ENCODE measurements at regions not wholly inside any gene's neighbourhood (a gene's known extent, or its start where the extent isn't known, plus 50 kb on each side); places are given as distances from the start of the nearest gene placed in this dataset.

DNA sequence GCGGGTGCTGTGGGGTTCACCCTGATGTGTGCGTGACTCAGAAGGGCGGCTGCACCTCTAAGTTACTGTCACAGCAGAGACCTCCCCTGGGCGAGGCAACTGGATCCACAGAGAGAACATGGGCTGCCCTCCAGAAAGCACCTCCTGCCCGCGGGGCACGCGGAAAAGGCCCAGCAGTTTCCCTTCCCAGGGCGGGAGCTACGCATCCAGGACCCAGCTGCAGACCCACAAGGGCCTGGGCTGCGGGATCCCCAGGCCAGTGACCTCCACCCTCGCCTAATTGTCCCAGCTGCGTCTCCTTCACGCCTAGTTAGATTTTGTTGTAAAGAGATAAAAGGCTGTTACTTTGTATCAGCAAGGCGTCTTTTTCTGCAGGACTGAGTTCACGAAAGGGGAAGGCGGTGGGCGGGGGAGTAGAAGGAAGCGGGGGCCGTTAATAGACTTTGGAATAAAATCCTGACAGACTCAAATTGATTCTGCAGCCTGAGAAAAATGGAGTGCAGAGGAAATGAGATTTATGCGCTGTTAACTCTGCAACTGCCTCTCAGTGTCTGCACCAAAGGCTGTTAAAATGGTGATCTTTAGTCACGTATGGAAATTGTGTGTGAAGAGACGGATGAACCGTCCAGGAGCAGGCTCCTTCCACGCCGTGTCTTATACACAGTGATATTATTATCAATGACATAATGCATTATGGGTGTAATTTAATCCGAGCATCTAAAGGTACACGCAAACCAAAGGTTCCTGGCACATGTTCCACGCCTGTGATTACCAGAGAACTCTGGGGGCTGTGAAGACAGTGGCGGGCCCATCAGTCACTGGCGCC lies 65.9 kb upstream of the FBRSL1 start:
- no peak overlapping the region for H3K4me3 Mint-ChIP-seq (ENCODE audit: unreplicated experiment)
- H3K27ac Mint-ChIP-seq (ENCODE audit: unreplicated experiment), result no peak overlapping the region
- H3K27me3 Mint-ChIP-seq (ENCODE audit: unreplicated experiment), result peaks cover 73% of the 10 kb centered on the region
- H3K36me3 Mint-ChIP-seq (ENCODE audit: unreplicated experiment), result peaks cover 2% of the 10 kb centered on the region
- H3K4me1 Mint-ChIP-seq (ENCODE audit: unreplicated experiment), result peaks cover 18% of the 10 kb centered on the region
- no peak for TF ChIP-seq CTCF (IDR thresholded peaks at IDR 0.05)
- no peak for DNase-seq (ENCODE audit: extremely low spot score, unreplicated experiment)
- no peaks in the 10 kb centered on the region for H3K9me3 Mint-ChIP-seq (ENCODE audit: unreplicated experiment)

- peaks cover 12% of the 10 kb centered on the region for H3K4me1 Mint-ChIP-seq (ENCODE audit: unreplicated experiment)
- H3K27ac Mint-ChIP-seq (ENCODE audit: unreplicated experiment), result no peak overlapping the region
- no peak overlapping the region for H3K4me3 Mint-ChIP-seq (ENCODE audit: unreplicated experiment)
- H3K27me3 Mint-ChIP-seq (ENCODE audit: unreplicated experiment), result peaks cover 80% of the 10 kb centered on the region
- no peak for DNase-seq (ENCODE audit: extremely low spot score, unreplicated experiment)
- TF ChIP-seq CTCF (IDR thresholded peaks at IDR 0.05), result no peak
- H3K36me3 Mint-ChIP-seq (ENCODE audit: unreplicated experiment), result peaks cover 2% of the 10 kb centered on the region
- H3K9me3 Mint-ChIP-seq (ENCODE audit: unreplicated experiment), result no peaks in the 10 kb centered on the region
These were observed 66.6 kb upstream of the FBRSL1 start for GRCh38 chr12:132423251-132423819.

DNA sequence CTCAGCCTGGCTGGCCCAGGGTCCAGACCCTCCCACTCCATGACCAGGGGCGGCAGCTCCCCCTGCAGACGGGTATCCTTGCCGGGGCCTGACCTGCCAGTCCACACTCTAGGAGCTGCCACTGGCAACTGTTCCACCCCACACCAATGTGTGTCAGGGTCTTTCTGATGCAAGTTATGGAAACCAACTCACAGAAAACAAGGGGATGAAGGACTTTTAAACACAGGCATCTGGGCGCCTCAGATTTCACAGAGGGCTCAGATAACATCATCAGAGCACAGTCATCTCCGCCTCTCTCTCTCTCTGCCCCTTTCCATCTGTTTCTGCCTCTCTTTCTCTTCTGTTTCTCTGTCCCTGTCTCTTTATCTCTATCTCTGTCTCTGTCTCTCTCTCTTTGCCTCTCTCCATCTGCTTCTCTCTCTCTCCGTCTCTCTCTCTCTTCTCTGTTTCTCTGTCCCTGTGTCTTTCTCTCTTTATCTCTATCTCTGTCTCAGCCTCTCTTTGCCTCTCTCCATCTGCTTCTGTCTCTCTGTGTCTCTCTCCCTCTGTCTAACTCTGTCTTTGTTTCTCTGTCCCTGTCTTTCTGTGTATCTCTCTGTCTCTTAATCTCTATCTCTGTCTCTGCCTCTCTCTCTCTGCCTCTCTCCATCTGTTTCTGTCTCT lies 67.4 kb upstream of the FBRSL1 start:
- DNase-seq (ENCODE audit: extremely low spot score, unreplicated experiment), result no peak
- Mint-ChIP-seq H3K4me3 (ENCODE audit: unreplicated experiment) (no peak overlapping the region), H3K9me3 (ENCODE audit: unreplicated experiment) (no peaks in the 10 kb centered on the region), H3K27ac (ENCODE audit: unreplicated experiment) (peak overlapping the region; percentile 54), H3K4me1 (ENCODE audit: unreplicated experiment) (peaks cover 12% of the 10 kb centered on the region), H3K36me3 (ENCODE audit: unreplicated experiment) (peaks cover 2% of the 10 kb centered on the region), H3K27me3 (ENCODE audit: unreplicated experiment) (peaks cover 84% of the 10 kb centered on the region)
- no peak for TF ChIP-seq CTCF (IDR thresholded peaks at IDR 0.05)

DNA sequence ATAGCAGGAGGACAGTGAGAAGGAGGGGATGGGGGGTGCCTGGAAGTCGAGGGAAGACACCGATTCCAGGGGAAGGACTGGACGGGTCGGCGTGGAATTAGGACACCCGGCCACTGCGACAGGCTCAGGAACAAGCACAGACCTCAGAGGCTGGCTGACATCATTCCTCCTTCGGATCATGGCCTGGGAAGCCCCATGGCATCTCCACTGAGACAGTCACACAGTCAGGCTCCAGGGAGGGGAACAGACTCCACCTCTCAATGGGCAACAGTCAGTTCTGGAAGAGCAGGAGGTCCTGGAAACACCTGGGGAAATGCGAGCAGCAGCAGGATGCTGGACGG lies 67.9 kb upstream of the FBRSL1 start:
- Mint-ChIP-seq H3K27ac (ENCODE audit: unreplicated experiment) (no peak overlapping the region), H3K27me3 (ENCODE audit: unreplicated experiment) (peaks cover 84% of the 10 kb centered on the region), H3K4me3 (ENCODE audit: unreplicated experiment) (no peak overlapping the region), H3K9me3 (ENCODE audit: unreplicated experiment) (no peaks in the 10 kb centered on the region), H3K36me3 (ENCODE audit: unreplicated experiment) (peaks cover 2% of the 10 kb centered on the region), H3K4me1 (ENCODE audit: unreplicated experiment) (peaks cover 12% of the 10 kb centered on the region)
- TF ChIP-seq CTCF (IDR thresholded peaks at IDR 0.05), result no peak
- no peak for DNase-seq (ENCODE audit: extremely low spot score, unreplicated experiment)

DNA sequence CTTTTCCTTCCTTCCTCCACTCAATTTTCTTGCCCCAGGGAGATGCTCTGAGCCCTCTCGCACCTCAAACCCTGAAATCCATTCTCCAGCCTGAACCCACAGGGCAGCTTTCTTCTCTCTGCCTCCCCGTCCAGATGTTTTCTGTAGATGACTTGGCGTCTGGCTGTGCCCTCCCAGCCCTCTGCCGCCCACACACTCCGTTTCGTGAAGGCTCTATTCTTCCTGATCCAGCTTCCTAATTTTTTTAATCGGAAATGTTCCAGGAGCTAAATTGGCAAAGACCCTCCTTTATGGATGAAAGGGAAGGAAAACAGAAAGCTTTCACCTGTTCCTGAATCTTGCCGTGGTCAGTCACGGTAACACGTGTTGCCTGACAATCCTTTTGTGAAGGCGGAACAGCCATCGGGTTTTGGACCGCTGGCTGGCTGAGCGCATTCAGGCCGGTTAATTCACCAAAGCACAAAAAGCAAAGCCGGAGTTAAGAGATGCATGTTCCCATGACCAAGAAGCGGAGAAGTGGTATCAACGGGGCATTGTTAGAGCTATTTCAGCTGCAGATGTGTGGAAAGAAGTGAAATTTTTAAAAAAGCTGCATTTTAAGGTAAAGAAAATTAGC lies 70.2 kb upstream of the FBRSL1 start:
- Mint-ChIP-seq H3K4me1 (ENCODE audit: unreplicated experiment) (peaks cover 12% of the 10 kb centered on the region), H3K27ac (ENCODE audit: unreplicated experiment) (no peak overlapping the region), H3K4me3 (ENCODE audit: unreplicated experiment) (no peak overlapping the region), H3K36me3 (ENCODE audit: unreplicated experiment) (peaks cover 2% of the 10 kb centered on the region), H3K9me3 (ENCODE audit: unreplicated experiment) (no peaks in the 10 kb centered on the region), H3K27me3 (ENCODE audit: unreplicated experiment) (peaks cover 64% of the 10 kb centered on the region)
- no peak for DNase-seq (ENCODE audit: extremely low spot score, unreplicated experiment)
- no peak for TF ChIP-seq CTCF (IDR thresholded peaks at IDR 0.05)
